HEK293 (cell line): ENCODE measurements at regions not wholly inside any gene's neighbourhood (a gene's known extent, or its start where the extent isn't known, plus 50 kb on each side); places are given as distances from the start of the nearest gene placed in this dataset.

ENCODE experiments used
- CTCF ChIA-PET: fragments of 350-600 bp; formaldehyde crosslinking; extraction: SDS; loops from one replicate; lab custom pipeline; 2021; ENCODE audit warnings: antibody characterized with exemption; lab: Yijun Ruan, JAX
- POLR2A ChIA-PET: fragments of 300-600 bp; formaldehyde crosslinking; extraction: SDS; loops from one replicate; lab custom pipeline; 2020; ENCODE audit warnings: antibody characterized with exemption, inconsistent platforms; lab: Yijun Ruan, JAX
- H3K27ac ChIP-seq: fragments of 200-500 bp; sonication (Bioruptor generic); 2 replicates; pipeline ENCODE4 v1.5.1; 2014; ENCODE audit warnings: low read depth, low read length, control low read depth, inconsistent platforms; ENCODE audit errors: extremely low read depth
- H3K36me3 ChIP-seq, 2 experiments: fragments of 200-500 bp in 1 of 2; sonication (Bioruptor generic) in 1 of 2; 1 replicate in 1 of 2; 2 replicates in 1 of 2; pipeline ENCODE4 v1.5.1; 2014 to 2017; ENCODE audit warnings: inconsistent platforms in 2 of 2, low read length in 2 of 2; ENCODE audit not compliant: control insufficient read depth in 2 of 2, insufficient read depth in 1 of 2
- H3K4me1 ChIP-seq: fragments of 200-500 bp; sonication (Bioruptor generic); 2 replicates; pipeline ENCODE4 v1.5.1; 2014; ENCODE audit warnings: mild to moderate bottlenecking, low read length, inconsistent platforms; ENCODE audit not compliant: control insufficient read depth, insufficient read depth
- H3K4me3 ChIP-seq: 2 replicates; pipeline ENCODE4 v1.5.1; 2011; ENCODE audit warnings: low read depth, mild to moderate bottlenecking, control low read depth, low read length, moderate library complexity
- H3K9me3 ChIP-seq: fragments of 200-500 bp; sonication (Bioruptor generic); 2 replicates; pipeline ENCODE4 v1.5.1; 2014; ENCODE audit warnings: low read depth, low read length, inconsistent platforms; ENCODE audit not compliant: control insufficient read depth, insufficient read depth
- FEZF1 ChIP-seq: fragments of 450-650 bp; formaldehyde crosslinking; IDR thresholded peaks from 2 replicates; pipeline ENCODE4 v1.5.1; 2016; ENCODE audit warnings: missing biosample characterization, missing genetic modification characterization
- INSM2 ChIP-seq: fragments of 450-650 bp; formaldehyde crosslinking; IDR thresholded peaks from 2 replicates; pipeline ENCODE4 v1.5.1; 2016; ENCODE audit warnings: missing biosample characterization, missing genetic modification characterization
- KLF16 ChIP-seq: fragments of 450-650 bp; formaldehyde crosslinking; IDR thresholded peaks from 2 replicates; pipeline ENCODE4 v1.5.1; 2017; ENCODE audit warnings: missing biosample characterization, missing genetic modification characterization
- MEIS1 ChIP-seq: sonication (generic); formaldehyde crosslinking; IDR thresholded peaks from 2 replicates; pipeline ENCODE4 v1.8.1; 2022; ENCODE audit warnings: missing genetic modification reagents, mild to moderate bottlenecking, borderline replicate concordance
- SALL2 ChIP-seq: fragments of 450-650 bp; formaldehyde crosslinking; IDR thresholded peaks from 2 replicates; pipeline ENCODE4 v1.5.0; 2017; ENCODE audit warnings: missing biosample characterization, mild to moderate bottlenecking, missing genetic modification characterization, borderline replicate concordance
- TCF7L2 ChIP-seq: IDR thresholded peaks from 2 replicates; pipeline ENCODE4 v1.6.1; 2011; ENCODE audit warnings: low read depth, mild to moderate bottlenecking, inconsistent platforms, low read length, moderate library complexity, borderline replicate concordance
- TSHZ1 ChIP-seq: fragments of 450-650 bp; formaldehyde crosslinking; IDR thresholded peaks from 2 replicates; pipeline ENCODE4 v1.5.1; 2016; ENCODE audit warnings: missing biosample characterization, missing genetic modification characterization, borderline replicate concordance
- ZNF2 ChIP-seq: fragments of 450-650 bp; formaldehyde crosslinking; IDR thresholded peaks from 2 replicates; pipeline ENCODE4 v1.5.1; 2016; ENCODE audit warnings: missing biosample characterization, missing genetic modification characterization
- ZNF221 ChIP-seq: fragments of 450-650 bp; formaldehyde crosslinking; IDR thresholded peaks from 2 replicates; pipeline ENCODE4 v1.5.1; 2017; ENCODE audit warnings: missing biosample characterization, missing genetic modification characterization, borderline replicate concordance
- ZNF48 ChIP-seq: fragments of 450-650 bp; formaldehyde crosslinking; IDR thresholded peaks from 2 replicates; pipeline ENCODE4 v1.5.1; 2016; ENCODE audit warnings: missing biosample characterization, missing genetic modification characterization
- ZNF549 ChIP-seq: fragments of 450-650 bp; IDR thresholded peaks from 2 replicates; pipeline ENCODE4 v1.5.1; 2018; ENCODE audit warnings: missing biosample characterization, missing genetic modification characterization, mild to moderate bottlenecking, inconsistent platforms, moderate library complexity
- ZNF747 ChIP-seq: fragments of 450-650 bp; formaldehyde crosslinking; IDR thresholded peaks from 2 replicates; pipeline ENCODE4 v1.5.1; 2016; ENCODE audit warnings: missing biosample characterization, missing genetic modification characterization
- ZSCAN30 ChIP-seq: fragments of 450-650 bp; IDR thresholded peaks from 2 replicates; pipeline ENCODE4 v1.5.1; 2018; ENCODE audit warnings: missing biosample characterization, mild to moderate bottlenecking, missing genetic modification characterization, moderate library complexity
- TF ChIP-seq, protein P1 (sequence below): fragments of 450-650 bp; formaldehyde crosslinking; IDR thresholded peaks from 2 replicates; pipeline ENCODE4 v1.5.1; 2016; ENCODE audit warnings: missing biosample characterization, missing genetic modification characterization
- TF ChIP-seq, protein P2 (sequence below): fragments of 450-650 bp; formaldehyde crosslinking; optimal IDR thresholded peaks from 2 replicates; pipeline ENCODE3; 2016; ENCODE audit warnings: missing biosample characterization, mild to moderate bottlenecking, missing genetic modification characterization
- TF ChIP-seq, protein P3 (sequence below): fragments of 450-650 bp; formaldehyde crosslinking; IDR thresholded peaks from 2 replicates; pipeline ENCODE4 v1.5.1; 2016; ENCODE audit warnings: missing biosample characterization, missing genetic modification characterization
- TF ChIP-seq, protein P4 (sequence below): fragments of 450-650 bp; formaldehyde crosslinking; IDR thresholded peaks from 2 replicates; pipeline ENCODE4 v1.5.1; 2016; ENCODE audit warnings: missing biosample characterization, missing genetic modification characterization
- TF ChIP-seq, protein P5 (sequence below): fragments of 450-650 bp; formaldehyde crosslinking; IDR thresholded peaks from 2 replicates; pipeline ENCODE4 v1.5.1; 2017; ENCODE audit warnings: missing biosample characterization, mild to moderate bottlenecking, missing genetic modification characterization, moderate library complexity
- TF ChIP-seq, protein P6 (sequence below): fragments of 450-650 bp; formaldehyde crosslinking; IDR thresholded peaks from 2 replicates; pipeline ENCODE4 v1.5.1; 2017; ENCODE audit warnings: missing biosample characterization, missing genetic modification characterization

GRCh38 chr5:29024052-29024451, 1985.7 kb upstream of the CDH9 start:
- CTCF ChIA-PET, result no interaction called here
- H3K9me3 ChIP-seq, result no peaks in the 10 kb centered on the region
- no peaks in the 10 kb centered on the region for H3K36me3 ChIP-seq
- H3K4me1 ChIP-seq, result no peaks in the 10 kb centered on the region
- no peak overlapping the region for H3K27ac ChIP-seq
- TF ChIP-seq SALL2 (tag by site-specific recombination) (no peak), ZNF549 (tag by site-specific recombination) (no peak), FEZF1 (no peak), KLF16 (no peak), ZSCAN30 (tag by site-specific recombination) (no peak), TCF7L2 (no peak)
- TF ChIP-seq, protein P1, sequence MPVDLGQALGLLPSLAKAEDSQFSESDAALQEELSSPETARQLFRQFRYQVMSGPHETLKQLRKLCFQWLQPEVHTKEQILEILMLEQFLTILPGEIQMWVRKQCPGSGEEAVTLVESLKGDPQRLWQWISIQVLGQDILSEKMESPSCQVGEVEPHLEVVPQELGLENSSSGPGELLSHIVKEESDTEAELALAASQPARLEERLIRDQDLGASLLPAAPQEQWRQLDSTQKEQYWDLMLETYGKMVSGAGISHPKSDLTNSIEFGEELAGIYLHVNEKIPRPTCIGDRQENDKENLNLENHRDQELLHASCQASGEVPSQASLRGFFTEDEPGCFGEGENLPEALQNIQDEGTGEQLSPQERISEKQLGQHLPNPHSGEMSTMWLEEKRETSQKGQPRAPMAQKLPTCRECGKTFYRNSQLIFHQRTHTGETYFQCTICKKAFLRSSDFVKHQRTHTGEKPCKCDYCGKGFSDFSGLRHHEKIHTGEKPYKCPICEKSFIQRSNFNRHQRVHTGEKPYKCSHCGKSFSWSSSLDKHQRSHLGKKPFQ (tag by site-specific recombination), result no peak
- TF ChIP-seq, protein P2, sequence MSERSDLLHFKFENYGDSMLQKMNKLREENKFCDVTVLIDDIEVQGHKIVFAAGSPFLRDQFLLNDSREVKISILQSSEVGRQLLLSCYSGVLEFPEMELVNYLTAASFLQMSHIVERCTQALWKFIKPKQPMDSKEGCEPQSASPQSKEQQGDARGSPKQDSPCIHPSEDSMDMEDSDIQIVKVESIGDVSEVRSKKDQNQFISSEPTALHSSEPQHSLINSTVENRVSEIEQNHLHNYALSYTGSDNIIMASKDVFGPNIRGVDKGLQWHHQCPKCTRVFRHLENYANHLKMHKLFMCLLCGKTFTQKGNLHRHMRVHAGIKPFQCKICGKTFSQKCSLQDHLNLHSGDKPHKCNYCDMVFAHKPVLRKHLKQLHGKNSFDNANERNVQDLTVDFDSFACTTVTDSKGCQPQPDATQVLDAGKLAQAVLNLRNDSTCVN (tag by site-specific recombination), result no peak
- TF ChIP-seq, protein P3, sequence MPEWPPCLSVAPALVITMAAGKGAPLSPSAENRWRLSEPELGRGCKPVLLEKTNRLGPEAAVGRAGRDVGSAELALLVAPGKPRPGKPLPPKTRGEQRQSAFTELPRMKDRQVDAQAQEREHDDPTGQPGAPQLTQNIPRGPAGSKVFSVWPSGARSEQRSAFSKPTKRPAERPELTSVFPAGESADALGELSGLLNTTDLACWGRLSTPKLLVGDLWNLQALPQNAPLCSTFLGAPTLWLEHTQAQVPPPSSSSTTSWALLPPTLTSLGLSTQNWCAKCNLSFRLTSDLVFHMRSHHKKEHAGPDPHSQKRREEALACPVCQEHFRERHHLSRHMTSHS (tag by site-specific recombination), result no peak
- H3K4me3 ChIP-seq, result no peak overlapping the region
- POLR2A ChIA-PET, result no interaction called here

- H3K9me3 ChIP-seq, result no peaks in the 10 kb centered on the region
- POLR2A ChIA-PET, result no interaction called here
- H3K4me1 ChIP-seq, result no peaks in the 10 kb centered on the region
- no peak overlapping the region for H3K27ac ChIP-seq
- H3K4me3 ChIP-seq, result no peak overlapping the region
- TF ChIP-seq MEIS1 (CRISPR knock-in tag) (no peak), ZNF221 (tag by site-specific recombination) (no peak), INSM2 (tag by site-specific recombination) (no peak), ZNF48 (no peak), ZNF2 (tag by site-specific recombination) (no peak), ZNF747 (tag by site-specific recombination) (no peak), TSHZ1 (no peak)
- TF ChIP-seq, protein P4, sequence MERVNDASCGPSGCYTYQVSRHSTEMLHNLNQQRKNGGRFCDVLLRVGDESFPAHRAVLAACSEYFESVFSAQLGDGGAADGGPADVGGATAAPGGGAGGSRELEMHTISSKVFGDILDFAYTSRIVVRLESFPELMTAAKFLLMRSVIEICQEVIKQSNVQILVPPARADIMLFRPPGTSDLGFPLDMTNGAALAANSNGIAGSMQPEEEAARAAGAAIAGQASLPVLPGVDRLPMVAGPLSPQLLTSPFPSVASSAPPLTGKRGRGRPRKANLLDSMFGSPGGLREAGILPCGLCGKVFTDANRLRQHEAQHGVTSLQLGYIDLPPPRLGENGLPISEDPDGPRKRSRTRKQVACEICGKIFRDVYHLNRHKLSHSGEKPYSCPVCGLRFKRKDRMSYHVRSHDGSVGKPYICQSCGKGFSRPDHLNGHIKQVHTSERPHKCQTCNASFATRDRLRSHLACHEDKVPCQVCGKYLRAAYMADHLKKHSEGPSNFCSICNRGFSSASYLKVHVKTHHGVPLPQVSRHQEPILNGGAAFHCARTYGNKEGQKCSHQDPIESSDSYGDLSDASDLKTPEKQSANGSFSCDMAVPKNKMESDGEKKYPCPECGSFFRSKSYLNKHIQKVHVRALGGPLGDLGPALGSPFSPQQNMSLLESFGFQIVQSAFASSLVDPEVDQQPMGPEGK (tag by site-specific recombination), result no peak
- TF ChIP-seq, protein P5, sequence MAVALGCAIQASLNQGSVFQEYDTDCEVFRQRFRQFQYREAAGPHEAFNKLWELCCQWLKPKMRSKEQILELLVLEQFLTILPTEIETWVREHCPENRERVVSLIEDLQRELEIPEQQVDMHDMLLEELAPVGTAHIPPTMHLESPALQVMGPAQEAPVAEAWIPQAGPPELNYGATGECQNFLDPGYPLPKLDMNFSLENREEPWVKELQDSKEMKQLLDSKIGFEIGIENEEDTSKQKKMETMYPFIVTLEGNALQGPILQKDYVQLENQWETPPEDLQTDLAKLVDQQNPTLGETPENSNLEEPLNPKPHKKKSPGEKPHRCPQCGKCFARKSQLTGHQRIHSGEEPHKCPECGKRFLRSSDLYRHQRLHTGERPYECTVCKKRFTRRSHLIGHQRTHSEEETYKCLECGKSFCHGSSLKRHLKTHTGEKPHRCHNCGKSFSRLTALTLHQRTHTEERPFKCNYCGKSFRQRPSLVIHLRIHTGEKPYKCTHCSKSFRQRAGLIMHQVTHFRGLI (tag by site-specific recombination), result no peak
- TF ChIP-seq, protein P6, sequence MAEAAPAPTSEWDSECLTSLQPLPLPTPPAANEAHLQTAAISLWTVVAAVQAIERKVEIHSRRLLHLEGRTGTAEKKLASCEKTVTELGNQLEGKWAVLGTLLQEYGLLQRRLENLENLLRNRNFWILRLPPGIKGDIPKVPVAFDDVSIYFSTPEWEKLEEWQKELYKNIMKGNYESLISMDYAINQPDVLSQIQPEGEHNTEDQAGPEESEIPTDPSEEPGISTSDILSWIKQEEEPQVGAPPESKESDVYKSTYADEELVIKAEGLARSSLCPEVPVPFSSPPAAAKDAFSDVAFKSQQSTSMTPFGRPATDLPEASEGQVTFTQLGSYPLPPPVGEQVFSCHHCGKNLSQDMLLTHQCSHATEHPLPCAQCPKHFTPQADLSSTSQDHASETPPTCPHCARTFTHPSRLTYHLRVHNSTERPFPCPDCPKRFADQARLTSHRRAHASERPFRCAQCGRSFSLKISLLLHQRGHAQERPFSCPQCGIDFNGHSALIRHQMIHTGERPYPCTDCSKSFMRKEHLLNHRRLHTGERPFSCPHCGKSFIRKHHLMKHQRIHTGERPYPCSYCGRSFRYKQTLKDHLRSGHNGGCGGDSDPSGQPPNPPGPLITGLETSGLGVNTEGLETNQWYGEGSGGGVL (tag by site-specific recombination), result no peak
- no peaks in the 10 kb centered on the region for H3K36me3 ChIP-seq
- CTCF ChIA-PET, result no interaction called here
These were observed 1985.2 kb upstream of the CDH9 start for GRCh38 chr5:29023541-29023940.
